BE2C (cell line): ENCODE measurements at regions not wholly inside any gene's neighbourhood (a gene's known extent, or its start where the extent isn't known, plus 50 kb on each side); places are given as distances from the start of the nearest gene placed in this dataset.
"Not testable (repeated sequence)": the region's sequence is repeated elsewhere in the genome, so short reads cannot be mapped to it uniquely, and the experiment has no call there.

Experiments used
- DNase-seq: peaks from one replicate; pipeline ENCODE4 v3.0.0-alpha.2; 2020
- H3K27me3 ChIP-seq: fragments of 250-450 bp; sonication (Bioruptor Pico); 2 replicates; pipeline ENCODE4 v1.5.1; 2020; ENCODE audit warnings: mild to moderate bottlenecking
- H3K36me3 ChIP-seq: fragments of 250-450 bp; sonication (Bioruptor Pico); 2 replicates; pipeline ENCODE4 v1.5.1; 2020; ENCODE audit warnings: mild to moderate bottlenecking
- H3K4me1 ChIP-seq: fragments of 250-450 bp; sonication (Bioruptor Pico); 2 replicates; pipeline ENCODE4 v1.5.1; 2020
- H3K4me3 ChIP-seq: 2 replicates; pipeline ENCODE4 v1.5.1; 2011; ENCODE audit warnings: low read depth, low read length
- H3K9me3 ChIP-seq: fragments of 250-450 bp; sonication (Bioruptor Pico); 2 replicates; pipeline ENCODE4 v1.5.1; 2020
- TF ChIP-seq, protein P1 (sequence below): IDR thresholded peaks from 2 replicates; pipeline ENCODE4 v1.5.1; 2012; ENCODE audit warnings: mild to moderate bottlenecking, low read depth, low read length

- no peaks in the 10 kb centered on the region for H3K4me1 ChIP-seq
- TF ChIP-seq, protein P1, sequence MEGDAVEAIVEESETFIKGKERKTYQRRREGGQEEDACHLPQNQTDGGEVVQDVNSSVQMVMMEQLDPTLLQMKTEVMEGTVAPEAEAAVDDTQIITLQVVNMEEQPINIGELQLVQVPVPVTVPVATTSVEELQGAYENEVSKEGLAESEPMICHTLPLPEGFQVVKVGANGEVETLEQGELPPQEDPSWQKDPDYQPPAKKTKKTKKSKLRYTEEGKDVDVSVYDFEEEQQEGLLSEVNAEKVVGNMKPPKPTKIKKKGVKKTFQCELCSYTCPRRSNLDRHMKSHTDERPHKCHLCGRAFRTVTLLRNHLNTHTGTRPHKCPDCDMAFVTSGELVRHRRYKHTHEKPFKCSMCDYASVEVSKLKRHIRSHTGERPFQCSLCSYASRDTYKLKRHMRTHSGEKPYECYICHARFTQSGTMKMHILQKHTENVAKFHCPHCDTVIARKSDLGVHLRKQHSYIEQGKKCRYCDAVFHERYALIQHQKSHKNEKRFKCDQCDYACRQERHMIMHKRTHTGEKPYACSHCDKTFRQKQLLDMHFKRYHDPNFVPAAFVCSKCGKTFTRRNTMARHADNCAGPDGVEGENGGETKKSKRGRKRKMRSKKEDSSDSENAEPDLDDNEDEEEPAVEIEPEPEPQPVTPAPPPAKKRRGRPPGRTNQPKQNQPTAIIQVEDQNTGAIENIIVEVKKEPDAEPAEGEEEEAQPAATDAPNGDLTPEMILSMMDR: no peak
These were observed 642.3 kb upstream of the TMPRSS15 start for GRCh38 chr21:19045876-19046275.

GRCh38 chr21:19048098-19048672, 644.6 kb upstream of the TMPRSS15 start:
- Histone ChIP-seq H3K4me1 (no peaks in the 10 kb centered on the region), H3K36me3 (no peaks in the 10 kb centered on the region), H3K27me3 (no peaks in the 10 kb centered on the region), H3K9me3 (no peaks in the 10 kb centered on the region), H3K4me3 (no peak overlapping the region)
- TF ChIP-seq, protein P1: no peak
- DNase-seq: no peak

More at GRCh38 chr21:19045876-19046275, 642.3 kb upstream of the TMPRSS15 start:
- Histone ChIP-seq H3K9me3 (no peaks in the 10 kb centered on the region), H3K36me3 (no peaks in the 10 kb centered on the region), H3K4me3 (no peak overlapping the region), H3K27me3 (no peaks in the 10 kb centered on the region)
- no peak for DNase-seq

DNA sequence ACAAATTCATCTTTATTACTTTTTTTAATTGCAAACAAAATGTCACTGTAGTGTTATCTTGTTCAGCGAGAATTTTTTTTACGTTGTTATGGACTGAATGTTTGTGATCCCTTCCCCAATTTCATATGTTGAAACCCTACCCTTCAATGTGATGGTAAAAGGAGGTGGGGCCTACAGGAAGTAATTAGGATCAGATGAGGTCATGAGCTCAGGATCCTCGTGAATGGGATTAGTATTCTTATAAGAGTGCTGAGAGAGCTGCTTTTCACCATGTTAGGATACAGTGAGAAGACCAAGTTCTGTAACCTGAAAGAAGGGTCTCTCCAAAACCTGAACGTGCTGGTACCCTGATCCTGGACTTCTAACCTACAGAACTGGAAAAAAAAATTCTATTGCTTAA, 646.0 kb upstream of the TMPRSS15 start:
- TF ChIP-seq, protein P1: no peak

GRCh38 chr21:19065164-19065563, 661.6 kb upstream of the TMPRSS15 start:
- no peaks in the 10 kb centered on the region for H3K4me1 ChIP-seq
- TF ChIP-seq, protein P1: no peak

More for the DNA sequence above, 646.0 kb upstream of the TMPRSS15 start:
- no peaks in the 10 kb centered on the region for H3K27me3 ChIP-seq
- no peaks in the 10 kb centered on the region for H3K36me3 ChIP-seq
- no peaks in the 10 kb centered on the region for H3K9me3 ChIP-seq
- no peaks in the 10 kb centered on the region for H3K4me1 ChIP-seq
- DNase-seq: no peak
- H3K4me3 ChIP-seq: no peak overlapping the region

DNA sequence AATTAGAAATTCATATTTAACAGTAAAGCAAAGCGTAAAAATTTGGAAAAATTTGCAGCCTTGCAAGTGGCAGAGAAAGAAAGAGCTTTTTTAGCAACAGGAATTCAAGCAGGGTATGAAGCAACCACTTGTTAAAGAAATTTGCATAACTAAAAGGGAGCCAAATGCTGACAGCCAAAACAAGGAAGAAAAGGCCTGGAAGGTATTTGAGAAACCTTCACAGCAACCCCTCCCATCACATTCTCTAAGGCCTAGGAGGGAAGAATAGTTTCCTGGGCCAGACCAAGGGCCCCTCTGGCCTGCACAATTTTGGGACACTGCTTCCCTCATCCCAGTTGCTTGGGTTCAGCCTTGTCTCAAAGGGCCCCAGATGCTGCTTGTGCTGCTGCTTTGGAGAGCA, 672.4 kb upstream of the TMPRSS15 start:
- TF ChIP-seq, protein P1: no peak
- no peak overlapping the region for H3K4me3 ChIP-seq
- no peaks in the 10 kb centered on the region for H3K27me3 ChIP-seq
- no peaks in the 10 kb centered on the region for H3K36me3 ChIP-seq
- no peaks in the 10 kb centered on the region for H3K9me3 ChIP-seq
- H3K4me1 ChIP-seq: no peaks in the 10 kb centered on the region
- DNase-seq: no peak

More at GRCh38 chr21:19065164-19065563, 661.6 kb upstream of the TMPRSS15 start:
- Histone ChIP-seq H3K4me3 (no peak overlapping the region), H3K27me3 (no peaks in the 10 kb centered on the region), H3K9me3 (no peaks in the 10 kb centered on the region), H3K36me3 (no peaks in the 10 kb centered on the region)
- no peak for DNase-seq

GRCh38 chr21:19109694-19110093, 706.1 kb upstream of the TMPRSS15 start:
- Histone ChIP-seq H3K4me3 (no peak overlapping the region), H3K36me3 (no peaks in the 10 kb centered on the region), H3K9me3 (no peaks in the 10 kb centered on the region), H3K27me3 (no peaks in the 10 kb centered on the region), H3K4me1 (no peaks in the 10 kb centered on the region)
- TF ChIP-seq, protein P1: no peak
- no peak for DNase-seq

DNA sequence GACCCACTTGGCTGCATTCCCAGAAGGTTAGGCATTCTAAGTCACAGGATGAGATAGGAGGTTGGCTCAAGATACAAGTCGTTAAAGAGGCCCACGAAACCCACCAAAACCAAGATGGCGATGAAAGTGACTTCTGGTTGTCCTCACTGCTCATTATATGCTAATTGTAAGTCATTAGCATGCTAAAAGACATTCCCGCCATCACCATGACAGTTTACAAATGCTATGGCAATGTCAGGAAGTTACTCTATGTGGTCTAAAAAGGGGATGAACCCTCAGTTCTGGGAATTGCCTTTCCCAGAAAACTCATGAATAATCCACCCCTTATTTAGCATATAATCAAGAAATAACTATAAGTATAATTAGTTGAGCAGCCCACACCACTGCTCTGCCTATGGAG, 715.7 kb upstream of the TMPRSS15 start:
- not testable (repeated sequence) for H3K27me3 ChIP-seq, DNase-seq, H3K36me3 ChIP-seq, H3K4me3 ChIP-seq, H3K9me3 ChIP-seq
- H3K4me1 ChIP-seq: peaks cover 11% of the 10 kb centered on the region
